Spinal cord (tissue), 9 donors: ENCODE measurements at regions not wholly inside any gene's neighbourhood (a gene's known extent, or its start where the extent isn't known, plus 50 kb on each side); places are given as distances from the start of the nearest gene placed in this dataset.

ENCODE experiments used
- DNase-seq, 6 donors: peaks; one replicate each; pipeline versions ENCODE4 v3.0.0 to v3.0.0-alpha.2; 2013 to 2015; ENCODE audit warnings: low spot score in 6 of 6, low read depth in 4 of 6
- H3K27ac ChIP-seq: one replicate; pipeline ENCODE4 v1.5.1; 2013; ENCODE audit warnings: low read depth, low read length, control low read depth
- H3K27me3 ChIP-seq: one replicate; pipeline ENCODE4 v1.6.1; 2013; ENCODE audit warnings: low read length; ENCODE audit not compliant: control insufficient read depth, insufficient read depth
- H3K36me3 ChIP-seq: one replicate; pipeline ENCODE4 v1.6.1; 2013; ENCODE audit warnings: low read length; ENCODE audit not compliant: control insufficient read depth, insufficient read depth
- H3K4me1 ChIP-seq: one replicate; pipeline ENCODE4 v1.6.1; 2013; ENCODE audit warnings: low read length; ENCODE audit not compliant: control insufficient read depth, insufficient read depth
- H3K4me3 ChIP-seq: one replicate; pipeline ENCODE4 v1.5.1; 2013; ENCODE audit warnings: low read depth, low read length, control low read depth
- H3K9me3 ChIP-seq: one replicate; pipeline ENCODE4 v1.6.1; 2013; ENCODE audit warnings: low read length; ENCODE audit not compliant: control insufficient read depth, insufficient read depth
- WGBS: methylation state at CpG from one replicate; pipeline ENCODE4 v1.1.5; 2013; ENCODE audit warnings: missing lambda C conversion rate; ENCODE audit not compliant: insufficient coverage; 5-methylcytosine and 5-hydroxymethylcytosine counted together
- donor health status: healthy.

DNA sequence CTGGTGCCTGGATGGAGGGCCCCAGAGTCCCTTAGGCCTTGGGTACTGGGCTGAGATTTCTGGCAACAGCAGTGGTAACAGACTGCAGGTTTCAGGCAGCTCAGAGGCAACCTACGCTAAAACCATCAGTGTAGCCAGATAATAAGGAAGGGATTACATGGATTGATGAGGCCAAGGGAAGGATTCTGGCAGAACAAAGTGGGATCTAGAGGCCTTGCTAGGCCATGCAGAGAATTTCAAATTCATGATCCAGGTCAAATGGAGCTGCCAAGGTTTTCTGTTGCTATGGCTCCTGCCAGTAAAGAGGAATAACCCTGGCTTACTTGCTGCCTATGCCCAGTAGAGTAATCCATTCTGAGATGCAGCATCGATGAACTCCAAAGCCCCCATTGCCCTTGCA lies 445.7 kb downstream of the ADRA2A start:
- Histone ChIP-seq H3K36me3 (no peaks in the 10 kb centered on the region), H3K4me3 (no peak overlapping the region), H3K27ac (no peak overlapping the region), H3K27me3 (no peaks in the 10 kb centered on the region), H3K9me3 (no peaks in the 10 kb centered on the region), H3K4me1 (no peaks in the 10 kb centered on the region)
- WGBS = 55% methylated on average over 2 of the region's 2 CpGs
- DNase-seq = peak in 2 of 6 donors; percentile 7 to 19

DNA sequence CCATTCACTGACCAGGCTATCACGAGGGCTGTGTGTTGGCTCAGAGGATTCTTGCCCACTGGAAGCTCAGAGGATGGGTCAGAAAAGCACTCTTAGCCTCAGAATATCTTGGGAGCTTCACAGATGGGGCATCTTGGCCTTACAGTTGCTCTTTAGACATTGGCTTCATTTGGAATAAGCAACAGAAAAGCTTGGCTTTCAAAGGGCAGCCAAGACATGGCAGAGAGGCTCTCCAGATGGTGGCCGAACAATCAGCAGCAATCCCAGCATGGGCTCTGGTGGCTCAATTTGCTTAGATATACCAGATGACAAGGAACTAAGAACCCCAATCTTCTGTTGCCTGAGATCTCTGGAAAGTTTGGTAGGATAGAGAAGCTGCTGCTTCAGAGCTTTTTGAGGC lies 446.2 kb downstream of the ADRA2A start:
- DNase-seq = no peak
- WGBS = 91% methylated on average over 2 of the region's 2 CpGs
- Histone ChIP-seq H3K27me3 (no peaks in the 10 kb centered on the region), H3K27ac (no peak overlapping the region), H3K36me3 (no peaks in the 10 kb centered on the region), H3K4me3 (no peak overlapping the region), H3K9me3 (no peaks in the 10 kb centered on the region), H3K4me1 (no peaks in the 10 kb centered on the region)

DNA sequence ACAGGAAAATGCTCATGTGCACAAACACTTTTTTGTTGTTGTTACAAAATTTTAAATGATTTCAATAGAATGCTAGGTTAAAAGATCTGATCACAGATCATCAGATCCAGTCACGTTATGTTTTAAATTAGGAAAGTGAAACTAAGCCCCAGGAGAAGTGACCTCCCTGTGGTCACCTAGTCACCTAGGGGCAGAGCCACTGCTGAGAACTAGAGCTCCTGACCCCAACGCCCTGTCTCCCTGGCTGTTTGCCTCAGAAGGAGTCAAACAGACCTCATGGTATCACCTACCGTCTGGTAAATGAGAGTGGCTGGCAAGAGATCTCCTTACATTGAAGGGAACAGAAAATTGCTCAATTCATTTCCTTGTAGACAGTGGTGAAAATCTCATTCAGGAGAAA lies 447.3 kb downstream of the ADRA2A start:
- no peaks in the 10 kb centered on the region for H3K9me3 ChIP-seq
- 75% methylated on average over 2 of the region's 3 CpGs for WGBS
- no peak overlapping the region for H3K27ac ChIP-seq
- H3K4me1 ChIP-seq = no peaks in the 10 kb centered on the region
- no peaks in the 10 kb centered on the region for H3K36me3 ChIP-seq
- DNase-seq = no peak
- no peak overlapping the region for H3K4me3 ChIP-seq
- no peaks in the 10 kb centered on the region for H3K27me3 ChIP-seq

DNA sequence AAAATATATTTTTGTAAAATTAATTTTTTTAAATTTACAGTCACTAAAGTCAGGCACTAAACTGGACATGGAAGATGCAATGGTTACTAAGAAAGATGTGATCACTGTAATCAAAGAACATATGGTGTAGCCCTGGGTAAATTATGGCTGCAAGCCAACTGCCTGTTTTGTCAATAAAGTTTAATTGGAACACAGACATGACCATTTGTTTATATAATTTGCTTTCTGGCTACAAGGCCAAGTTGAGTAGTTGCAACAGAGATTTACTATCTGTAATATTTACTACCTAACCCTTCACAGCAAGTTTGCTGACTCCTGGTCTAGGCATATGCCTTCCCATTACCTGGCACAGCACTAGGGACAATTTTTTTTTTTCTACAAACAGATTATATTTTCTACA lies 448.9 kb downstream of the ADRA2A start:
- Histone ChIP-seq H3K9me3 (no peaks in the 10 kb centered on the region), H3K4me1 (no peaks in the 10 kb centered on the region), H3K27me3 (no peaks in the 10 kb centered on the region), H3K27ac (no peak overlapping the region), H3K4me3 (no peak overlapping the region), H3K36me3 (no peaks in the 10 kb centered on the region)
- no peak for DNase-seq

DNA sequence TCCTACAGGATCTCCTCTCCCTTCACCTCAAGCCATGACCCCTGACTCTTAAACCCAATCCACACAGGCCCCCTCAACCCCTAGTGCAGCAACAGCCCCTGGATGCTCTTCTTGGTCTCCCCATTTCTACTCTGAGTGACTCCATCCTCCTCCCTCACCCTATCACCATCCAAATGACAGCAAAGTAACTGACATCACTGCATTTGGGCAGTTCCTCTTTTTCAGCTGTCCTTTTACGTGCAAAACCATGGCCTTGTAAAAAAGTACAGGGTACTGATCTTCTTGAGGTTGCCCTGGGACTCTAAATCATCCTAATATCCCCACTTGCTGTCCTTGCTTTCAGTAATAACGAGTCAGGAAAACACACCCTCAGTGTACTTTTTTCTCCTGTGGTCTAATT lies 454.9 kb downstream of the ADRA2A start:
- Histone ChIP-seq H3K36me3 (no peaks in the 10 kb centered on the region), H3K9me3 (no peaks in the 10 kb centered on the region), H3K27me3 (no peaks in the 10 kb centered on the region), H3K4me1 (no peaks in the 10 kb centered on the region), H3K4me3 (no peak overlapping the region), H3K27ac (no peak overlapping the region)
- DNase-seq = no peak
- WGBS = 33% methylated on average over 1 of the region's 2 CpGs

DNA sequence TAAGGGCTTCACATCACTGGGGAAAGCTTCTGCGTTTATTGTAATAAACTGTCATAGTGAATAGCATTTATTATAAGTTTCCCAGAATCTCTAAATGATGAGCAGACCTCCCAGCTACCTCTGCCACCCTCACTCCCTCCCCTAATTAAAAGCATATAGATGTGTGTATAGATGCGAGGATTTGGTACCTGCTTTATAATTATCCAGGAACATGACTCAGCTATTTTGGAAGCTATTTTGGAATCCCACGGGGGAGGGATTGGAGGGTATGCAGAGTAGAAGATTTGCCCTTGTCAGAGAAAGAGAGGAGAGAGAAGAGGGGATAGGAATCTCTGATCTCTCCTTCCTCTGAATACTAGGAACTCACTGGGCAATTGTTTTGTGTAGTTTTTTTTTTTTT lies 455.3 kb downstream of the ADRA2A start:
- 60% methylated on average over 1 of the region's 3 CpGs for WGBS
- H3K27ac ChIP-seq = no peak overlapping the region

DNA sequence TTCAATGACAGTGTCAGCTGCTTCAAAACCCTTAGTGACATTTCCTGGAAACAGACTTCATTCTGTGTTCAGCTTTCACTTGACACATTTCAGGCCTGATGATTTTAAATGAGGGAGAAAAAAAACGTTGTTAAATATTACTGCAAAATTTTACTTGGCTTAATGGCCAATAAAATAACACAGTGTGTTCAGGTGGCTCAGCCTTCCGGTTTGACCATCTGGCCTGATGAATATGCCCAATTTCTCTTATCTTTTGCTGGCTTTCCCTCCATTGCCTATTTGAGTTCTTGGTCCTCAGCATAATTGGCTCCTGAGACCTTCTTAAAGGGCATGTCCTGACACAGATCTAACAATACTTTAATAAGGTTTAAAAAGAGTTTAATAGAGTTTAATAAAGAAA lies 462.4 kb downstream of the ADRA2A start:
- Histone ChIP-seq H3K27ac (no peak overlapping the region), H3K4me1 (no peaks in the 10 kb centered on the region), H3K4me3 (no peak overlapping the region), H3K27me3 (no peaks in the 10 kb centered on the region), H3K9me3 (no peaks in the 10 kb centered on the region), H3K36me3 (no peaks in the 10 kb centered on the region)
- DNase-seq = no peak
- 80% methylated on average over 1 of the region's 2 CpGs for WGBS

More for the DNA sequence above, 455.3 kb downstream of the ADRA2A start:
- no peaks in the 10 kb centered on the region for H3K36me3 ChIP-seq
- no peak for DNase-seq
- H3K27me3 ChIP-seq = no peaks in the 10 kb centered on the region
- H3K4me3 ChIP-seq = no peak overlapping the region
- no peaks in the 10 kb centered on the region for H3K9me3 ChIP-seq
- H3K4me1 ChIP-seq = no peaks in the 10 kb centered on the region

DNA sequence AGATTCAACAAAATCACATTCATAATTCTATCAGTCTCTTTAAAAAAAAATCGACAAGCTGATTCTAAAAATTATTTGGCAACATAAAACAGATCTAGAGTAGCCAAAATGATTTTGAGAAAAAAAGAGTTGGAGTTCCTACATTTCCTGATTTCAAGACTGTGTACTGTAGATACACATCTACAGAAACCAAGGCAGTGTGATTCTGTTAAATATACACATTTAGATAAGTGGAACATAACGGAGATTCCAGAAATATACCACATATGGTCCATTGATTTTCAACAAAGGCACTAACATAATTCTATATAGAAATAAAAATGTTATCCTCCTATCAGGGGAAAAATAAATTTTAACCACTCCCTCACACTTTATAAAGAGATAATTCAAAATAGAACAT lies 467.0 kb downstream of the ADRA2A start:
- no peak overlapping the region for H3K27ac ChIP-seq
- H3K36me3 ChIP-seq = no peaks in the 10 kb centered on the region
- WGBS = no CpG with 5 or more reads among the region's 2 CpGs
- DNase-seq = peak in 1 of 6 donors; percentile 61
- H3K4me3 ChIP-seq = no peak overlapping the region
- no peaks in the 10 kb centered on the region for H3K4me1 ChIP-seq
- no peaks in the 10 kb centered on the region for H3K27me3 ChIP-seq
- no peaks in the 10 kb centered on the region for H3K9me3 ChIP-seq

DNA sequence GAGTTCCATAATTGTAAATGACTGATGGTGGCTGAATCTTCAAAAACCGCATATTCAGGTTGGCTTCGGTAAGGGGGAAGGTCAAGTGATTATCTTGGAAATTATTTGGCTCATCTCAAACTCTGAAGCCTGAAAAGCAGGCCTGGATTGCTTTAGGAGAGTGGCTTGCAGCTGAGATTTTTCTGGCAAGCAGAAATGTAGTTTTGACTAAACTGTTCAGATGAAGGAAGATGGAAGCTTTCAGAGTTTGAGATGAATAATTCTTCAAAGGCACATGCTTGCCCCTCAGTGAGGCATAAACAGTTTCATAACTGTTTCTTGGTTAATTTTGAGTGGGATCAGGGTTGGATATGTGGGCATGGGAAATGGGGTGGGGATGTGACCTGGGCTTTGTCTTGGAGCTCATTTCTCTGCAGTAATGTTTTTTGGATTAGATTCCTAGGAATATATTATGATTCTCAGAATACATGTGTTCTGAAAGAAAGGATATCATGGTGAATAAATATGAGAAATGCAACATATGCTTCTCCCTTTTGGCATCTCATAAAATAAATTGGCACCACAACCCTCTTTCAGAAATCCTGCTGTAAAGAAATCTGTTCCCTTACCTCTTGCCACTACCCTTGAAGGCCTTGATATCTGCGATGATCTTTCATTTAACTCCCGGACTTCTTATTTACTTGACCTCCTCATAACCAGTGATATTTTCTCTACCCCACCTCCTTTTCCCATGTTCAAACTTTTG lies 469.2 kb downstream of the ADRA2A start:
- H3K9me3 ChIP-seq = no peaks in the 10 kb centered on the region
- no peaks in the 10 kb centered on the region for H3K36me3 ChIP-seq
- H3K27ac ChIP-seq = no peak overlapping the region
- H3K4me3 ChIP-seq = no peak overlapping the region
- no peaks in the 10 kb centered on the region for H3K27me3 ChIP-seq
- H3K4me1 ChIP-seq = no peaks in the 10 kb centered on the region
- DNase-seq = peak in 1 of 6 donors; percentile 90
- WGBS = 87% methylated on average over 4 of the region's 4 CpGs

DNA sequence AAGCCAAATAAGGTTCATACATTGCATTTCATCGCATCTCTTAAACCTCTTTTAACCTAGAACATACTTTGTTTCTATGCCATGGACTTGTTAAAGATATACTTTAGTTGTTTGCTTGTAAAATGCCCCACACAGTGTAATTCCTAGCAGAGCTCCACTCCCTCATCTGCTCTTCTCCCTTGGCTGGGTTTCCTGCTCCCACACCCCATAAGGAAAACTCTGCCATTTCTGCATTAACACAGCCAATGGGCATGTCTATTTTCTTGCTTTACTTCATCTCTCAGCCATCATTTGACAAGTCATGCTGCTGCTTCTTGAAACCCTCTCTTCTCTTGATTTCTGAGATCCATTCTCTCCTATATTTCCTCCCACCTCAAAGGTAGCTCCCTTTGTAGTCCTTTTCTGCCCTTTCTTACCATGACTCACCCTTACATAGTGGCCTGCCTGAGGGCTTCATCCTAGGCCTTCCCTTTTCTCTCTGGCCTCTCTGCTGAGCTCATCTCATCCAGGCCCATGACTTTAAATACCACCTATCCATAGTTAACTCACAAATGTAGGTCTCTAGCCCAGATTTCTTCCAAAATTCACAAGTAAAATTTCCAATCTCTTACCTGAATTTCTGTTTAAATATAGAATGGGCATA lies 471.4 kb downstream of the ADRA2A start:
- Histone ChIP-seq H3K4me3 (no peak overlapping the region), H3K36me3 (no peaks in the 10 kb centered on the region), H3K27me3 (no peaks in the 10 kb centered on the region), H3K27ac (no peak overlapping the region), H3K4me1 (no peaks in the 10 kb centered on the region), H3K9me3 (no peaks in the 10 kb centered on the region)
- no CpG with 5 or more reads among the region's 1 CpG for whole genome bisulfite sequencing
- peak in 1 of 6 donors; percentile 70 for DNase-seq
